ENCODE measurements at regions not wholly inside any gene's neighbourhood (a gene's known extent, or its start where the extent isn't known, plus 50 kb on each side); places are given as distances from the start of the nearest gene placed in this dataset.

DNA sequence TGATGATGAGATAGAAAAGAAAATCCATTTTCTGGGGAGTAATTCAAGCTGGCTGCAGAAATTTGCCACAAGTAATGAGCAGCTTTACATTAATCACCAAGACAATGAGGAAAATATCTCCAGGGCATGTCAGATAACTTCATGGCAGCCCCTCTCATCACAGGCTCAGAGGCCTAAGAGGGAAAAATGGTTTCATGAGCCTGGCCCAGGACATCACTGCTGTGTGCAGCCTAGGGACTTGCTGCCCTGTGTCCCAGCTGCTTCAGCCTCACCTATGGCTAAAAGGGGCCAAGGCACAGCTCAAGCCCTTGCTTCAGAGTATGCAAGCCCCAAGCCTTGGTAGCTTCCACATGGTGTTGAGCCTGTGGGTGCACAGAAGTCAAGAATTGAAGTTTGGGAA, 161.7 kb downstream of the OPA1 start:
- no peak for TF ChIP-seq CTCF (conservative IDR thresholded peaks at IDR 0.05)
- H3K27ac ChIP-seq: no peak overlapping the region

- TF ChIP-seq CTCF (conservative IDR thresholded peaks at IDR 0.05): no peak
- no peak overlapping the region for H3K27ac ChIP-seq
Measured at GRCh38 chr3:193756536-193756935, 163.5 kb downstream of the OPA1 start.

- no peak overlapping the region for H3K27ac ChIP-seq
- TF ChIP-seq CTCF (conservative IDR thresholded peaks at IDR 0.05): no peak
Measured at GRCh38 chr3:193757457-193757856, 164.4 kb downstream of the OPA1 start.

DNA sequence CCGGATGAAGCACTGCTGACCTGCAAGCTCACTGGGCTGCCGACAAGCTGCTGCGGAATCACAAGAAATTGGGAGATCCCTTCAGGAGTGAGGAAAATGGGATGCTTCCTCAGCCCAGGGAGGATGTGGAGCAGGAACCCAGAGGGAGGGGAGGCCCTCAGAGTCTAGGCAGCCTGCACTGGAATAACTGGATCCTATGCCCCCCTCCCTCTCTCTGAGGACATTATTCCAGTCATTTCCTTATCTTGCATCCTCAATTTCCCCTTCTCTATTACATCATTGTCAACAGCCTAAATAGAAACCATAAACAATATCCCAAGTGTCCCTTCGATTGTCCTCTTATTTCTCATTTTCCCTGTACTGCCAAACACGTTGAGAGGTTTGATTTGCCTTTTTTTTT, 169.0 kb downstream of the OPA1 start:
- no peak for TF ChIP-seq CTCF (conservative IDR thresholded peaks at IDR 0.05)
- no peak overlapping the region for H3K27ac ChIP-seq

- H3K27ac ChIP-seq: no peak overlapping the region
- TF ChIP-seq CTCF (conservative IDR thresholded peaks at IDR 0.05): no peak
Measured at GRCh38 chr3:193762657-193763056, 169.6 kb downstream of the OPA1 start.

- H3K27ac ChIP-seq: no peak overlapping the region
- TF ChIP-seq CTCF (conservative IDR thresholded peaks at IDR 0.05): no peak
Measured at GRCh38 chr3:193764959-193765358, 172.0 kb downstream of the OPA1 start.

- TF ChIP-seq CTCF (conservative IDR thresholded peaks at IDR 0.05): no peak
- H3K27ac ChIP-seq: no peak overlapping the region
Measured at GRCh38 chr3:193767353-193768069, 174.5 kb downstream of the OPA1 start.

All from VCaP (cell line).